CD4-positive, alpha-beta memory T cell (primary cell): ENCODE measurements at regions not wholly inside any gene's neighbourhood (a gene's known extent, or its start where the extent isn't known, plus 50 kb on each side); places are given as distances from the start of the nearest gene placed in this dataset.

Experiments
- CTCF ChIA-PET: fragments of 350-600 bp; sonication (Branson Sonifier 250); formaldehyde crosslinking; loops from one replicate; lab custom pipeline; 2021; ENCODE audit warnings: inconsistent platforms; ENCODE audit not compliant: partially characterized antibody; lab: Charles Lee
- POLR2A ChIA-PET: fragments of 350-600 bp; sonication (Branson Sonifier 250); formaldehyde crosslinking; loops from one replicate; lab custom pipeline; 2021; ENCODE audit not compliant: partially characterized antibody; lab: Charles Lee
- DNase-seq, 5 donors: peaks; one replicate each; pipeline versions ENCODE4 v3.0.0 to v3.0.0-alpha.2; 2020 to 2022; ENCODE audit warnings: mixed read lengths in 1 of 5
- H3K27ac ChIP-seq: one replicate; pipeline ENCODE4 v1.7.0; 2013; ENCODE audit warnings: low read depth, low read length
- H3K27me3 ChIP-seq: 2 replicates; pipeline ENCODE4 v1.7.0; 2013; ENCODE audit warnings: mild to moderate bottlenecking, low read length, moderate library complexity; ENCODE audit not compliant: insufficient read depth
- H3K36me3 ChIP-seq: 2 replicates; pipeline ENCODE4 v1.7.0; 2013; ENCODE audit warnings: mild to moderate bottlenecking, low read length, moderate library complexity; ENCODE audit not compliant: insufficient read depth
- H3K4me1 ChIP-seq: 2 replicates; pipeline ENCODE4 v1.7.0; 2013; ENCODE audit warnings: mild to moderate bottlenecking, low read length, moderate library complexity; ENCODE audit not compliant: insufficient read depth
- H3K4me3 ChIP-seq, 2 donors: one replicate each; pipeline ENCODE4 v1.7.0; 2013; ENCODE audit warnings: low read length in 2 of 2, mild to moderate bottlenecking in 1 of 2
- H3K9me3 ChIP-seq, 2 donors: one replicate each; pipeline ENCODE4 v1.7.0; 2013; ENCODE audit warnings: low read length in 2 of 2, control low read depth in 1 of 2; ENCODE audit not compliant: control insufficient read depth in 1 of 2
- H3K27ac Mint-ChIP-seq, 7 donors: one replicate each; pipeline ENCODE4 v1.8.0; 2020 to 2021; ENCODE audit warnings: mixed read lengths in 7 of 7, mild to moderate bottlenecking in 6 of 7, inconsistent platforms in 3 of 7, moderate library complexity in 3 of 7
- H3K27me3 Mint-ChIP-seq, 2 donors: one replicate each; pipeline ENCODE4 v1.8.0; 2020 to 2021; ENCODE audit warnings: mixed read lengths in 2 of 2
- H3K36me3 Mint-ChIP-seq, 2 donors: one replicate each; pipeline ENCODE4 v1.8.0; 2020 to 2021; ENCODE audit warnings: mixed read lengths in 2 of 2, inconsistent platforms in 1 of 2, mild to moderate bottlenecking in 1 of 2
- H3K4me1 Mint-ChIP-seq, 4 donors: one replicate each; pipeline ENCODE4 v1.8.0; 2020 to 2021; ENCODE audit warnings: mixed read lengths in 4 of 4, mild to moderate bottlenecking in 1 of 4
- H3K4me3 Mint-ChIP-seq, 8 donors: one replicate each; pipeline ENCODE4 v1.8.0; 2020 to 2021; ENCODE audit warnings: mixed read lengths in 8 of 8, mild to moderate bottlenecking in 7 of 8, moderate library complexity in 6 of 8, inconsistent platforms in 3 of 8
- H3K9me3 Mint-ChIP-seq, 8 donors: one replicate each; pipeline ENCODE4 v1.8.0; 2020 to 2021; ENCODE audit warnings: mixed read lengths in 8 of 8, mild to moderate bottlenecking in 5 of 8, inconsistent platforms in 3 of 8, moderate library complexity in 1 of 8
- intact Hi-C: fragments of 100-400 bp; cut with micrococcal nuclease; formaldehyde crosslinking; loops from one replicate; pipeline ENCODE4 v1.15.1; 2023

- DNase-seq = no peak
- Histone ChIP-seq H3K27me3 (no peaks in the 10 kb centered on the region), H3K36me3 (no peaks in the 10 kb centered on the region), H3K4me1 (no peaks in the 10 kb centered on the region), H3K4me3 (no peak overlapping the region), H3K27ac (no peak overlapping the region), H3K9me3 (no peaks in the 10 kb centered on the region)
- intact Hi-C loops = no loop called here
- peaks cover 11 to 12% of the 10 kb centered on the region in 2 donors for H3K27me3 Mint-ChIP-seq
- CTCF ChIA-PET = no interaction called here
- no peaks in the 10 kb centered on the region for H3K4me1 Mint-ChIP-seq
- no peaks in the 10 kb centered on the region for H3K36me3 Mint-ChIP-seq
- POLR2A ChIA-PET = no interaction called here
- H3K4me3 Mint-ChIP-seq = no peak overlapping the region
- peaks cover 0 to 6% (median 0%) of the 10 kb centered on the region in 8 donors for H3K9me3 Mint-ChIP-seq
- no peak overlapping the region for H3K27ac Mint-ChIP-seq
Measured at GRCh38 chr15:81947548-81947947, 98.3 kb downstream of the MEX3B start.

GRCh38 chr15:81945014-81945615 lies 100.7 kb downstream of the MEX3B start:
- Histone ChIP-seq H3K4me1 (no peaks in the 10 kb centered on the region), H3K4me3 (no peak overlapping the region), H3K27ac (no peak overlapping the region), H3K9me3 (peaks cover 0 to 4% of the 10 kb centered on the region in 2 donors), H3K27me3 (no peaks in the 10 kb centered on the region), H3K36me3 (no peaks in the 10 kb centered on the region)
- Mint-ChIP-seq H3K4me3 (no peak overlapping the region), H3K27me3 (peaks cover 13 to 14% of the 10 kb centered on the region in 2 donors), H3K36me3 (peaks cover 0 to under 1% of the 10 kb centered on the region in 2 donors), H3K27ac (no peak overlapping the region), H3K9me3 (peaks cover 0 to 15% (median 9%) of the 10 kb centered on the region in 8 donors), H3K4me1 (no peaks in the 10 kb centered on the region)
- ChIA-PET POLR2A (no interaction called here), CTCF (no interaction called here)
- DNase-seq = no peak
- intact Hi-C loops = no loop called here

GRCh38 chr15:81942655-81943195 lies 103.1 kb downstream of the MEX3B start:
- intact Hi-C loops = no loop called here
- DNase-seq = no peak
- Histone ChIP-seq H3K27ac (no peak overlapping the region), H3K36me3 (no peaks in the 10 kb centered on the region), H3K9me3 (peaks cover 0 to 6% of the 10 kb centered on the region in 2 donors), H3K4me1 (no peaks in the 10 kb centered on the region), H3K27me3 (no peaks in the 10 kb centered on the region), H3K4me3 (no peak overlapping the region)
- ChIA-PET CTCF (no interaction called here), POLR2A (no interaction called here)
- H3K27ac Mint-ChIP-seq = no peak overlapping the region
- no peaks in the 10 kb centered on the region for H3K4me1 Mint-ChIP-seq
- no peak overlapping the region for H3K4me3 Mint-ChIP-seq
- peaks cover 15 to 20% of the 10 kb centered on the region in 2 donors for H3K27me3 Mint-ChIP-seq
- peaks cover 0 to 30% (median 16%) of the 10 kb centered on the region in 8 donors for H3K9me3 Mint-ChIP-seq
- peaks cover 0 to 2% of the 10 kb centered on the region in 2 donors for H3K36me3 Mint-ChIP-seq

GRCh38 chr15:81942157-81942556 lies 103.7 kb downstream of the MEX3B start:
- ChIA-PET POLR2A (no interaction called here), CTCF (no interaction called here)
- Histone ChIP-seq H3K9me3 (peaks cover 0 to 6% of the 10 kb centered on the region in 2 donors), H3K27ac (no peak overlapping the region), H3K27me3 (no peaks in the 10 kb centered on the region), H3K4me3 (no peak overlapping the region), H3K36me3 (no peaks in the 10 kb centered on the region), H3K4me1 (no peaks in the 10 kb centered on the region)
- no peak overlapping the region for H3K4me3 Mint-ChIP-seq
- H3K27ac Mint-ChIP-seq = no peak overlapping the region
- peaks cover 0 to 30% (median 16%) of the 10 kb centered on the region in 8 donors for H3K9me3 Mint-ChIP-seq
- peaks cover 0 to 3% (median 0%) of the 10 kb centered on the region in 4 donors for H3K4me1 Mint-ChIP-seq
- H3K36me3 Mint-ChIP-seq = peaks cover 0 to 2% of the 10 kb centered on the region in 2 donors
- intact Hi-C loops = no loop called here
- H3K27me3 Mint-ChIP-seq = peaks cover 15 to 23% of the 10 kb centered on the region in 2 donors
- no peak for DNase-seq

GRCh38 chr15:81941479-81941878 lies 104.3 kb downstream of the MEX3B start:
- intact Hi-C loops = no loop called here
- no peak overlapping the region for H3K27ac Mint-ChIP-seq
- H3K4me1 ChIP-seq = no peaks in the 10 kb centered on the region
- peaks cover 0 to 30% (median 15%) of the 10 kb centered on the region in 8 donors for H3K9me3 Mint-ChIP-seq
- H3K4me1 Mint-ChIP-seq = peaks cover 0 to 3% (median 0%) of the 10 kb centered on the region in 4 donors
- H3K9me3 ChIP-seq = peaks cover 0 to 6% of the 10 kb centered on the region in 2 donors
- no peak overlapping the region for H3K4me3 ChIP-seq
- no peaks in the 10 kb centered on the region for H3K27me3 ChIP-seq
- H3K36me3 ChIP-seq = no peaks in the 10 kb centered on the region
- DNase-seq = no peak
- ChIA-PET CTCF (no interaction called here), POLR2A (no interaction called here)
- no peak overlapping the region for H3K4me3 Mint-ChIP-seq
- peaks cover 12 to 21% of the 10 kb centered on the region in 2 donors for H3K27me3 Mint-ChIP-seq
- peaks cover 0 to 2% of the 10 kb centered on the region in 2 donors for H3K36me3 Mint-ChIP-seq
- no peak overlapping the region for H3K27ac ChIP-seq

GRCh38 chr15:81940467-81941451 lies 105.1 kb downstream of the MEX3B start:
- Histone ChIP-seq H3K36me3 (no peaks in the 10 kb centered on the region), H3K4me1 (no peaks in the 10 kb centered on the region), H3K27me3 (no peaks in the 10 kb centered on the region), H3K9me3 (peaks cover 0 to 6% of the 10 kb centered on the region in 2 donors), H3K27ac (no peak overlapping the region), H3K4me3 (no peak overlapping the region)
- H3K4me1 Mint-ChIP-seq = peaks cover 0 to 3% (median 0%) of the 10 kb centered on the region in 4 donors
- no peak overlapping the region for H3K27ac Mint-ChIP-seq
- H3K4me3 Mint-ChIP-seq = no peak overlapping the region
- intact Hi-C loops = no loop called here
- peaks cover 0 to 2% of the 10 kb centered on the region in 2 donors for H3K36me3 Mint-ChIP-seq
- peaks cover 0 to 30% (median 16%) of the 10 kb centered on the region in 8 donors for H3K9me3 Mint-ChIP-seq
- POLR2A ChIA-PET = no interaction called here
- peaks cover 12 to 19% of the 10 kb centered on the region in 2 donors for H3K27me3 Mint-ChIP-seq
- CTCF ChIA-PET = no interaction called here
- no peak for DNase-seq
